HG02610 (cell line): ENCODE measurements at regions not wholly inside any gene's neighbourhood (a gene's known extent, or its start where the extent isn't known, plus 50 kb on each side); places are given as distances from the start of the nearest gene placed in this dataset.

Source experiments
- ATAC-seq: cut with Tn5 transposase; IDR thresholded peaks from one replicate; pipeline ENCODE4 v1.9.1; 2021; ENCODE audit warnings: mild to moderate bottlenecking, moderate library complexity; ENCODE audit not compliant: unreplicated experiment

DNA sequence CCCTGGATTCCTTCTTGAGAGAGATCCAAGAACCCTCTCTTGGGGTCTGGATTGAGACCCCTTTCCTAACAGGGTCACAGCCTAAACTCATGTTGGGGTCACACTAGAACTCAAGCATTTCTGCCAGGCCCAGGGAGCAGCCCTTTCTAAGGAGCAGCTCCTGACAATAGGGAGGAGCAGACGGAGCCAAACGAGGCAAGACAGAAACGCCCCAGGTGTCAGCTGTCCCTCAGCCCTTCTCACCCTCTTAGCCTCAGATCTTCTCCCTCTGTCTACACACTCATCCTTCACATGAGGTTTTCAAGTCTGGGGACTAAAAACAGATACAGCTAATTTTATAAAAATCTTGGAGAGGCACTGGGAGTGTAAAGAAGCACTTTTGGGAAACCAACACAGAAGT is 157.2 kb downstream of the SOCS6 start:
- no peak for ATAC-seq

DNA sequence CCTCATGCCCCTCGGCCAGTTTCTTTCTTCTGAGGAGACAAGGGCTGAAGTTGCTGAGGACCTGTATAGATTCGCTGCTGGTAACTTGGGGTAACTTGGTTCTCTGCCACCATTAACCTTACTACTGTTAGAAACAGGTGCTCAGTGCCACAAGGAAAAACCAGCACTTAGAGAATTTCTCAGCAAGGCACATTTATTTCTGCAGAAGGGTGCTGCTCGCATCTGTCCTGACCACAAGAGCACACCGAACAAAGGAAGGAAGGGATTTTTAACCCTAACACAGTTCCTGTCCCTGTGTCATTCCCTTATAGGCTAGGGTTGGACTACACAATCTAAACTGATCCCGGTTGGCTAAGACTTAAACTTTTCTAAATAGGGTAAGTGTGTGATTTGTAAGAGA is 154.1 kb downstream of the SOCS6 start:
- ATAC-seq, result no peak

DNA sequence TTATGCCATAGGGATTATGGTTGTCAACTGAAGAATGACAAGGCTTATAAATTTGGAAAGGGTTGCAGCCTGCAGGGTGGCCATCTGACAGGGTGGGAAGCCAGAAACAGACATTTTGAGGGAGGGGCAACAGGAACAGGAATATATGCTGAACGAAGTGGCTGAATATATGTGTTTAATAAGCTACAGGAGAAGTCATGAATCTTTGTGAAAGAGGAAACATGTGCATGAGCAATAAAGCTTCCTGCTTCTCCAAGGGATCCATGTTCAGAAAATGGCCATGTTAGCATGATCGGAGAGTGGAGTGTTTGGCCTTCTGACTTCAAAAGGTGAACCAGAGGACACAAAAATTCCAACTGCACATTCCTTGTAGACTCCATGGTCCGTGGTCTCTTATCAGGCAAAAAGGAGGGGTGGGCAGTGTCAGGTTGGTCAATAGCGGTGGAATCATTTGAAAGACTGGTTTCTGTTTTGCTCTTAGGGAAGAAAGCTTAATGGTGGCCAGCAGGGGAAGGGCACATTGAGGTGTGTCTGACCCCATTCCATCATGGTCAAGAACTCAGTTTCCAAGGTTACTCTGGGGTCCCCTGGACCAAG is 144.1 kb downstream of the SOCS6 start:
- ATAC-seq, result no peak

DNA sequence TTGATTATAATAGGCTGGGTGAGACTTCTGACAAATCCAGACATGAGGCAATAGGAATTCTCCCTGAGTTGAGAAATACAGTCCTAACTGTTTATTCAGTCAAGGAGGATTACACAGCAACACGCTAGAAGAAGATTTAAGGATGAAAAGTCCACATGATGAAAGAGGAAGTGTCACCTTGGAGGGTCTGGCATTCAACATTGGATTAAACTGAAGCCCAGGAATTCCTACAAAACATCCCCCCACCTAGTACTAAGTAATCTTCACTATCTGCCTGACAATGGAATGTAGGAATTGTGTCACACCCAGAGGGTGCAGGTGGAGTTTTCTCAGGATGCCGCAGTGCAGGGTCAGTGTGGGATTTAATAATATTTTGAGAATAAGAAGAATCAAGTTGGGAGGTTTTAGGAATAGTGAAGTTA is 142.4 kb downstream of the SOCS6 start:
- ATAC-seq, result no peak

DNA sequence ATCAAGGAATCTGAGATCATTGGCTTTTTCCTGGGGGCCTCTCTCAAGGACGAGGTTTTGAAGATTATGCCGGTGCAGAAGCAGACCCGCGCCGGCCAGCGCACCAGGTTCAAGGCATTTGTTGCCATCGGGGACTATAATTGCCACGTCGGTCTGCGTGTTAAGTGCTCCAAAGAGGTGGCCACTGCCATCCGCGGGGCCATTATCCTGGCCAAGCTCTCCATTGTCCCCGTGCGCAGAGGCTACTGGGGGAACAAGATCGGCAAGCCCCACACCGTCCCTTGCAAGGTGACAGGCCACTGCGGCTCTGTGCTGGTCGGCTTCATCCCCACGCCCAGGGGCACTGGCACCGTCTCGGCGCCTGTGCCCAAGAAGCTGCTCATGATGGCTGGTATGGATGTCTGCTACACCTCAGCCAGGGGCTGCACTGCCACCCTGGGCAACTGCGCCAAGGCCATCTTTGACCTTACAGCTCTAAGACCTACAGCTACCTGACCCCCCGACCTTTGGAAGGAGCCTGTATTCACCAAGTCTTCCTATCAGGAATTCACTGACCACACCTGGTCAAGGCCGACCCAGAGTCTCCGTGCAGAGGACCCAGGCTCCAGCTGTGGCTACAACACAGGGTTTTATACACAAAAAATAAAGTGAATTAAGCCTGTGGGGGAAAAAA is 141.8 kb downstream of the SOCS6 start:
- no peak for ATAC-seq

DNA sequence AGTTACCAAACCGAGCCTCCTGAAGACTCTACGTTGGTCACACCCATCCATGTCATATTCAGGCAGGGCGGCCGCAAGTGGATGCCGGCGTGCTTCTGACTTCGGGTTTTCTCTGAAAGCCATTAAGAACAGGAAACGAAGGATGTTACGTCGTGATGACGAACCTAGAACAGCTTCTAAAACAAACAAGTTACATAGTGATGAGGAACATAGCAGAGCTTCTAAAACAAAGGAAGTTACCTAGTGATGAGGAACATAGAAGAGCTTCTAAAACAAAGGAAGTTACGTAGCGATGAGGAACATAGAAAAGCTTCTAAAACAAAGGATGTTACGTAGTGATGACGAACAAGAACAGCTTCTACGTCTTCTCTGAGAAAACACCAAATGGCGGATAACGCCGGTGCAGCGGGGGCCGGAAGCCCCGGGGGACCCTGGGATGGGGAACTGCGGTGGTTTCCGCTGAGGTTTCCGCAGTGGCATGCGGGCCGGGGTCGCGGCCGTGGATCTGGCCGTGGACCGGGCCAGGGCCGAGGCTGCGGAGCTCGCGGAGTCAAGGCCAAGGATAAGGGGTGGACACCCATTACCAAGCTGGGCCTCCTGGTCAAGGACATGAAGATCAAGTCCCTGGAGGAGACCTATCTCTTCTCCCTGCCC is 141.1 kb downstream of the SOCS6 start:
- no peak for ATAC-seq

DNA sequence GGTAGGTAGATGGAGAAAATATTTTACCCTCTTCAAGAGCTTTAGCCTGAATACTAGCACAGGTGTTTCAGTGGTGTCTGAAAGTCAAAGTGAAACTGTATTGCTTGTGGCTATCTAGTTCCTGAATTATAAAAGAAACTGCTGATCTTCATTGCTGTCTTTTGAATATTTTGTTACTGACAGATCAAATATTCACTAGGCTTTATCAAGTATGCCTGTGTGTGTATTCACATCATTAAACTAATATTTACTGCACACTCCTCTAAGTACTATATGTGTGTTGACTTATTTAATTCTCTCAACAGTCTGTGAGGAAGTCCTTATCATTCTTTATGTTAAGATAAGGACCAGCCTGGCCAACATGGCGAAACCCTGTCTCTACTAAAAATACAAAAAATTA is 139.6 kb downstream of the SOCS6 start:
- ATAC-seq, result peak; percentile 100

DNA sequence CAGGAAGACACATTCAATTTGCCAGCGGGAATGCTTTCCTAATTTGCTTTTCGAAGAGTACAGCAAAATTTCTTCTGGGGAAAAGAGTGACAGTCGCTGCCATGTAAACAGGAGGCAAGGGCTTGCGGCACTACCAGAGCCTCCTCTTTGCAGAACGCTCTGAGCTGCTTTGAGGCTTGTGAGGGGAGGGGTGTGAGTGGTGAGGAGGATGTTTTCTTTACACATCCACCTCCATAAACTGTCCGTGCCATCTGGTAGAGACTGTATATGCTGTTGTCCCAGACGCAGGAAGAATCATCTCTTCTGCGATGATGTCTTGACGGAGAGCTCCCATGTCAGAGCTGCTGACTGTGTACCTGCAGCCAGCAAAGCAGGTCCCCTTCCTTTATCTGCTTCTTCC is 138.0 kb downstream of the SOCS6 start:
- ATAC-seq, result no peak

DNA sequence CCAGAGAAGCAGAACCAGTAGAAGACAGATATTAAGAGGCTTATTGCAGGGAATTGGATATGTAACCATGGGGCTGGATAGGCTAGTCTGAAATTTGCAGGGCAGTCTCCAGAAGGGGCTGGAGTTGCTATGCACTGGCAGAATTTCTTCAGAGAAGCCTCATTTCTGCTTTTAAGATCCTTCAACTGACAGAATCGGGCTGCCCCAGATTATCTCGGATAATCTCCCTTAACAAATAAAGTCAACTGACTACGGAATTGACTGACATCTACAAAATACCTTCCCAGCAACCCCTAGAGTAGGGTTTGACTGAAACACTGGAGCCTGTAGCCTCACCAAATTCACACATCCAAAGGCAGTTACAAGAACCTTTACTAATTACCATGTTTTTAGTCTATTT is 136.4 kb downstream of the SOCS6 start:
- no peak for ATAC-seq

DNA sequence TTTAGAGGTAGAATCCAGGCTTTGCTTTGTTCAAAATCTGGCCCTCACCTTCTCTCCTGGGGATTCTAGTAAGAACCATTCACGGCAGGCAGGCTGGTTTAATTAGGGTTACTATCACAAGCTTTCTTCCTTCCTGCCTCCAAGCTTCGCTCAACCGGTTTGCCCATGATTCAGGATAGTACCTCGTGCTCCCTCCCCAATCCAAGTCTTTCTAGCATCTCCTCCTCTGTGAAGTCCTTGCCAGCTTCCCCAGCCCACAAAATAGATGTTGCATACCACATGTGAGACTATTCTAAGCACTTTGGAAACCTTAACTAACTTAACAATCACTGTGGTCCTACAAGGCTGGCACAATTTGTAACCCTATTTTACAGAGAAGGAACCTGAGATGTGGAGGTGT is 135.1 kb downstream of the SOCS6 start:
- no peak for ATAC-seq

DNA sequence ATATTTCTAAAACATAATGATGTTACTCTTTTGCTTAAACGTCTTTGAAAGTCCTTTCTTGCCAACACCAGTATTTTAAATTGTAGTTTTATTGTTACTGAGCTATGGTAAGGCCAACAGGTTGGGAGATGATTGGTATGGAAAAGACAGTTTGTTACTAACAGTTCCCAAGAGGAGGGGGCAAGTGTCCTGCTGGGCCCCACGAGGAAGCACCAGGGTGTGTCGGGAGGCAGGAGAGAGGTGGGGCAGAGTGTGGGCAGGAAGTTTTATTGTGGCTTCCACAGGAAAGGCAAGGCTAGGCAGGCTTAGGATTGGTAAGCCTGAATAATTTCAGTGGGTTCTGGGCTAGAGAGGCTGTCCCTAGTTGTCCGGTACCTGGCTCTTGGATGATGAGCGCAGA is 134.3 kb downstream of the SOCS6 start:
- no peak for ATAC-seq

DNA sequence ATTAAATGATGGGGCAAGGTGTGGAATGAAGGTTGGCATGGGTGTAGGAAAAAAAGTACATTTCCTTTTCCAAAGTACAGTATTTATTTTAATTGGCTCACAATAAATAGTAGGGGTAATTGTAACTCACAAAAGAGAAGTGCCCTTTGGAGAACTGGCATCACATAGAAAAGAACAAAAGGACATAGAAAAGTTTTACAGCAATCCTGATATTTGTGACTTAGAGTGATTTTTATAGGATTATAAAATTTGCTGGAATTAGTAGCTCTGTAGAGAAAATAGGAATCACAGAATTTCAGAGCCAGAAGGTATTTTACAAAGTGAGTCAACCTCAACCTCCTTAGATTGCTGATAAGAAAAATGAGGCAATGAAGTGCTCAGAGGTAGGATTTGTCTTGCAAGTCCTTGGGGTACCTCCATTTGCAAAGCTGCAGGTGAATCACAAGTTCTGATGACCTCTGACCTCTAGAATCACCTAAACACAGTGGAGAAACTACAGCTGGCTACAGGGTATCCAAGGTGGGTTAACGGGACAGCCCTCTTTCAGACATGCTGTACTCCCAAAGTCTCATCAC is 133.6 kb downstream of the SOCS6 start:
- no peak for ATAC-seq

DNA sequence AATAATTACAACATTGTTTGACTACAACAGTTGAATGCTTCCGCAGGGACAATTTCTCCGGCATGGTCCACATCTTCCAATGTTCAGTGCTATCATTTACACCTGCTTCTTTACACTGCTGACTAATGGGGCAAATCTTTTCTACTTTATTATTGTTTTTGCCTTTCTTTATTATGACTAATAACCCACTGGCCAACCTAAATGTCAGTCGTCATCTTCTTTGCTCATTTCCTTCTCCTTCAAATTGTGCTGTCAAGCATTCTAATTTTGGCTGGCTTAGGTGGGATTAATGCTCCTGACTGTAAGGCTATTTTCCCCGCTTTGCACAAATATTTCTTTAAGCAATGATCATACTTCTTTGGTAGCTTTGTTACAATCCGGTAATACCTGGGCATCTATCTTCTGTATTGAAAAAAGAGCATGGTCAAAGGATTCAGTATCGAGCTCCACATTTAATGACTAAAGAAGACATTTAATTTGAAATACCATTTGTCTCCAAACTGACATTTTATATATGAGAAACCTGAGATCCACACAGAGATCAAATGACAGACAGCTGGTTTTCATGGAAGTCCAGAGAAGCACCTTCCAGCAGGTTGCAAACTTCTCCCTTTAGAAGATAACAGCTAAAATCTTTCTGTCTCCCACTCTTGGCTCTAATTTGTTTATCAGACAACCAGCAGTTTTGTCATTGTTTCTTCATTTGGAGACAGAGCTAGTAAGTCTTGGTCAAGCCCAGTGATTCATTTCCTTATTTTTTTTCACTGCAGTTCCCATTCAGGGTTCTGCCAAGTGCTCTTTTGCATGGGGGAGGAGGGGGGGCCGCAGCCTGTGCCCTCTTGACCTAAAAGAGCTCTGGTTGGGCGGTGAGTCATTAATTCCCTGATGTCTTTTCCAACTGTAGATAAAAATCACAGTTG is 132.9 kb downstream of the SOCS6 start:
- no peak for ATAC-seq

DNA sequence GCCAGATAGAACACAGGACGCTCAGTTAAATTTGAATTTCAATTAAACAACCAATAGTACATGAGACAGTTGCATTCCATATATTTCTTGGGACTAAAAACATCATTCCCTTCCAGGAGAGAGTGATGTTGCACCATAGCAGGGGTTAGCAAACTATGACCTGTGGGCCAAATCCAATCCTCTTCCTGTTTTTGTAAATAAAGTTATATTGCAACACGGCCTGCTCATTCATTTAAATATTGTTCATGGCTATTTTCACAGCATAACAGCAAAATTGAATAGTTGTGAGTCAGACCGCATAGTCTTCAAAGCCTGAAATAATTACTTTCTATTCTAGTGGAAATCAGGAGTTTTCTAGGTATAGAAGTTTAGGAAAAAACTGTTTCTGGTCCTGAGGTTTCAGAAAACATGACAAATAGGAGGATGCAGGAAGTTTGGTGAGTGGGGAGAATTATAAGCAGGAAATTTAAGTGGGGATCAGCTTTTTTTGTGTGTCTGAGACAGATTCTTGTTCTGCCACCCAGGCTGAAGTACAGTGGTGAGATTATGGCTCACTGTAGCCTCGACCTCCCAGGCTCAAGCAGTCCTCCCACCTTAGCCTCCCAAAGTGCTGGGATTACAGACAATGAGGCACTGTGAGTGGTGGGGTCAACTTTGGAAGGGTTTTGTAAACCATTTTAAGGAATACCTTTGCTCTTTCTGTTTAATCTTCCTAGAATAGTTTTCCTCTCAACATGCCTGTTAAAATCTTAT is 131.5 kb downstream of the SOCS6 start:
- no peak for ATAC-seq

DNA sequence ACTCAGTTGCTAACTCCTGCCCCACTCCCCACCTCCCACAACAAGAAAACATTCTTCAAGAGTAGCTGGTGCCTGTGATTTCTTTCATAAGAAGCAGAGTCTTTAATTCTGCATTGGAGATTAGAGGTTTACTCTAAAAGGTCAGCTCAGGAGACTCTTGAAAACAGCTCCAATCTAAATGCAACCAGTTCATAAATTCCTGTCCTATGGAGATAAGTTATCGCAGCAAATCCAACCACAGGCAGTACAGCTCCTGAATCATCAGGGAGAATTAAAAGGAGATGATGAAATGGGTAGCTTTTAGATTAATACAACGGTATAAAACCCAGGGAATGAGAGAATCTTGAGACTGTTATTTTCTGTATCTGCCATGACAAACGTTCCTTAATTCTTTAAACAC is 130.7 kb downstream of the SOCS6 start:
- ATAC-seq, result no peak

DNA sequence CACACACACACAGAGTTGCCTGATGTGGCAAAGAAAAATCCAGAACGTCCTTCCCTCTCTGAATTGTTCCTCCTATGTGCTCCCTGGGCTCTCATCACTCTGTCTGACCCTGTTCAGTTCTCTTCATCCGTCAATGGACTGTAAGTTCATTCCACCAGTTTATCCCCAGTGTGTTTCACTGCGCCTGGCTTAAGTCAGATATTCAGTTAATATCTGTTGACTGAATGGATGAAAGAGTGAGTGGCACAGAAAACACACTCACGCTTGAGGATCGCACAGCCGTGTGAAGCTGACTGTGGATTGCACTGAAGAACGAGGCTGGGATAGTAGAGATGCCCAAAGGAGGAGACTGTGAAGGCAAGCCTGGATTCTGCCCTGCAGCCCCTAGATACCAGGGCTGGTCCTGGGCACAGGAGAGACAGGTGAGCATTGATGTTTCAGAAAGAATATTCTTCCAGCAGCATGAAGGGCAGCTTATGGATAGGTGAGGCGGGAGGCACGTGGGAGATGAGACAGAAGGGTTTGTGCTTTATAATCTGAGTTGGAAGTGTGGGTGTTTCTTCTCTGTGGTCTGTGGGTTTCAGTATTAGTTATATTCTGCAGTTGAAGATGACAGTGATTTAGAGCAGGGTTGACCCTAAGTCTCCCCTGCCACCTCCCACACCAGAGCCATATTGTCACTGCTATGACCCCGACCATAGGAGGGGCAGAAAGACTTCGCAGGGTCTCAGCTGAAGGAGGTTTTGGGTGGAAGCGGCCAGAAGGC is 129.9 kb downstream of the SOCS6 start:
- peak; percentile 99 for ATAC-seq

DNA sequence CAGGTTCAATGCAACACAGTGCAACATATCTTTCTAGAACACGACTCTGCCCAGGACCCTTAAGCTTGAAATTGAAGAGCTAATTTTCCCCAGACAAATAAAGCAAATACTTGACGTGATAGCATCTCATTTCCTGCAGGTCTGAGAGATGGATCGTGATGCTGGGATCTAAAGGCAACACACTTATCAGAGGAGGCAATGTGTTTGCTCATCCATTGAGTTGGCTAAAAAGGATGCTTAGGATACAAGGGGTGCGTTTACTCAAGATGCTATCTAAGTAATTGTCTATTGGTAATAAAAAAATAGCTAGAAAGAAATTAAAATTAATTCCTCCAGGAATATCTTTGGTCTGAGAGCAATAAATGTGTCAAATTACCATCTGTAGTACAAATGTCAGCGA is 129.0 kb downstream of the SOCS6 start:
- no peak for ATAC-seq

DNA sequence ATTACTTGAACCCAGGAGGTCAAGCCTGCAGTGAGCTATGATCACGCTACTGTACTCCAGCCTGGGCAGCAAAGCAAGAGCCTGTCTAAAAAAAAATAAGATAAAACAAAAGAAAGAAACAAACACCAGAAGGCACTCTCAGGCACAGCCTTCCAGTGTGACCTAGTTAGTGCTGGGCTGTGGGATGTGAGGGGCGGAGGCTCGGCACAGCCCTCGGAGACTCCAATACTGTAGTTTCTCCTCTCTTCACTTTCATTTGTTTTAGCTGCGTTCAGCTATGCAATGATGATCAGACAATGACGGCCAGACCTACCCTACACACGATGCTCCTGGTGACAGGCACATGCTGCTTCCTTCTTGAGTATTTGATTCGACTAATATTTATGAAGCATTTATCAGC is 127.7 kb downstream of the SOCS6 start:
- no peak for ATAC-seq

DNA sequence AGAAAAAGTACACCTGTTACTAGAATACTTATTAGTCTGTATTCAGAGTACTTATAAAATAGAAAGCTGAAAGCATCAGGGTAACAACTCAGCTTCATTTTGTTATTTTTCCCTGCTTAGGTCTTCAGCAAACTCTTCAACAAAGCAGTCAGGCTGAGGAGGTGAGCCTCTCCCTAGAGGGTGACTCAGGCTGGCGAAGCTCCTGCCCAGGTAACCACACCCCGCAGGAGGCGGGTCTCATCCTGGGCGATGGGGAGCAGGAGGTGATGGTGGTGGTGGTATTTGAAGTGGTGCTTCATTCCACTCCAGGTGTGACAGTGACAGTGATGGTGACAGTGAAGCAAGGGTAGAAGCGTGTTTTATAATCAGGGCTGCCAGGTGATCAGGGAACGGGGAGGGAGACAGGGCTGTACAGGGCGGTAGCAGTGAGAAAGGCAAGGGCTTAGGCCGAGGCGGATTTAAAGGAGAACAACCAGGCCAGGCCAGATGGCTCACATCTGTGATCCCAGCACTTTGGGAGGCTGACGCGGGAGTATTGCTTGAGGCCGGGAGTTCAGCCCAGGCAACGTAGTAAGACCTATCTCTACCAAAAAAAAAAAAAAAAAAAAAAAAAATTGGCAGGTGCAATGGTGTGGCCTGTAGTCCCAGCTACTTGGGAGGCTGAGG is 127.1 kb downstream of the SOCS6 start:
- ATAC-seq, result no peak
